Progenitor cell of endocrine pancreas (in vitro differentiated cells): ENCODE measurements at regions not wholly inside any gene's neighbourhood (a gene's known extent, or its start where the extent isn't known, plus 50 kb on each side); places are given as distances from the start of the nearest gene placed in this dataset.

ENCODE experiments used
- DNase-seq: peaks from one replicate; pipeline ENCODE4 v3.0.0; 2021; ENCODE audit warnings: low spot score; ENCODE audit not compliant: unreplicated experiment
- H3K27ac Mint-ChIP-seq: 2 replicates; pipeline ENCODE4 v1.8.0; 2021; ENCODE audit warnings: mild to moderate bottlenecking, moderate library complexity, mixed read lengths
- H3K27me3 Mint-ChIP-seq: 2 replicates; pipeline ENCODE4 v1.8.0; 2021; ENCODE audit warnings: mixed read lengths
- H3K36me3 Mint-ChIP-seq: 2 replicates; pipeline ENCODE4 v1.8.0; 2022; ENCODE audit warnings: mixed read lengths; ENCODE audit not compliant: insufficient read depth
- H3K4me1 Mint-ChIP-seq: 2 replicates; pipeline ENCODE4 v1.8.0; 2021; ENCODE audit warnings: low read depth, mixed read lengths
- H3K4me3 Mint-ChIP-seq: 2 replicates; pipeline ENCODE4 v1.8.0; 2021; ENCODE audit warnings: low read depth, mild to moderate bottlenecking, moderate library complexity, mixed read lengths
- H3K9me3 Mint-ChIP-seq: 2 replicates; pipeline ENCODE4 v1.8.0; 2021; ENCODE audit warnings: low read depth, mixed read lengths
- CTCF ChIP-seq: fragments of 200-600 bp; sonication (generic); IDR thresholded peaks from one replicate; pipeline ENCODE4 v1.5.0; 2021; ENCODE audit warnings: antibody characterized with exemption, mild to moderate bottlenecking; ENCODE audit not compliant: unreplicated experiment

GRCh38 chr2:142332196-142332595 lies 201.4 kb upstream of the LRP1B start:
- no peaks in the 10 kb centered on the region for H3K4me1 Mint-ChIP-seq
- no peak for DNase-seq
- H3K27me3 Mint-ChIP-seq: no peaks in the 10 kb centered on the region
- H3K36me3 Mint-ChIP-seq: no peaks in the 10 kb centered on the region
- no peak overlapping the region for H3K4me3 Mint-ChIP-seq
- TF ChIP-seq CTCF: no peak
- no peaks in the 10 kb centered on the region for H3K9me3 Mint-ChIP-seq
- no peak overlapping the region for H3K27ac Mint-ChIP-seq

GRCh38 chr2:142330458-142330857 lies 199.6 kb upstream of the LRP1B start:
- Mint-ChIP-seq H3K27me3 (no peaks in the 10 kb centered on the region), H3K27ac (no peak overlapping the region), H3K36me3 (no peaks in the 10 kb centered on the region), H3K4me3 (no peak overlapping the region), H3K9me3 (no peaks in the 10 kb centered on the region), H3K4me1 (no peaks in the 10 kb centered on the region)
- TF ChIP-seq CTCF: no peak
- no peak for DNase-seq

- no peak for TF ChIP-seq CTCF
- no peak for DNase-seq
- H3K4me3 Mint-ChIP-seq: no peak overlapping the region
- H3K27ac Mint-ChIP-seq: no peak overlapping the region
- H3K9me3 Mint-ChIP-seq: no peaks in the 10 kb centered on the region
- no peaks in the 10 kb centered on the region for H3K36me3 Mint-ChIP-seq
- peaks cover 4% of the 10 kb centered on the region for H3K4me1 Mint-ChIP-seq
- no peaks in the 10 kb centered on the region for H3K27me3 Mint-ChIP-seq
Measured at GRCh38 chr2:142325870-142326269, 195.1 kb upstream of the LRP1B start.

GRCh38 chr2:142323206-142323605 lies 192.4 kb upstream of the LRP1B start:
- Mint-ChIP-seq H3K36me3 (no peaks in the 10 kb centered on the region), H3K4me1 (peaks cover 4% of the 10 kb centered on the region), H3K27ac (no peak overlapping the region), H3K9me3 (peaks cover 6% of the 10 kb centered on the region), H3K27me3 (no peaks in the 10 kb centered on the region), H3K4me3 (no peak overlapping the region)
- no peak for TF ChIP-seq CTCF
- no peak for DNase-seq

- H3K27me3 Mint-ChIP-seq: no peaks in the 10 kb centered on the region
- DNase-seq: no peak
- H3K9me3 Mint-ChIP-seq: peaks cover 8% of the 10 kb centered on the region
- no peak overlapping the region for H3K4me3 Mint-ChIP-seq
- TF ChIP-seq CTCF: no peak
- H3K27ac Mint-ChIP-seq: no peak overlapping the region
- H3K36me3 Mint-ChIP-seq: no peaks in the 10 kb centered on the region
- H3K4me1 Mint-ChIP-seq: peaks cover 4% of the 10 kb centered on the region
Measured at GRCh38 chr2:142321706-142322280, 191.0 kb upstream of the LRP1B start.
